GM21447 (cell line): ENCODE measurements at regions not wholly inside any gene's neighbourhood (a gene's known extent, or its start where the extent isn't known, plus 50 kb on each side); places are given as distances from the start of the nearest gene placed in this dataset.
"Not testable (repeated sequence)": the region's sequence is repeated elsewhere in the genome, so short reads cannot be mapped to it uniquely, and the experiment has no call there.

ENCODE experiments used
- ATAC-seq: cut with Tn5 transposase; IDR thresholded peaks from one replicate; pipeline ENCODE4 v1.9.1; 2021; ENCODE audit not compliant: unreplicated experiment

DNA sequence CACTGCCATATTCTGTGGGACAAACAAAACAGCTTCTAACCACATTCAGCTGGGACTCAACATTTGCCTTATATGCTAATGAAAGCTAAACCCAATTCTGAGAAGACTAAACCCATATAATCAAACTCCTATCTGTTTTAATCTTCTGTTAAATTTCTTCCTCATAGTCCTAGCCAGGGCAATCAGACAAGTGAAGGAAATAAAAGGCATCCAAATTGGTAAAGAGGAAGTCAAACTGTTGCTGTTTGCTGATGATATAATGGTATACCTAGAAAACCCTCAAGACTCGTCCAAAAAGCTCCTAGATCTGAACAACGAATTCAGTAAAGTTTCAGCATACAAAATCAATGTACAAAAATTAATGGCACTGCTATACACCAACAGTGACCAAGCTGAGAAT lies 157.1 kb downstream of the PHLDA1 start:
- ATAC-seq = no peak

DNA sequence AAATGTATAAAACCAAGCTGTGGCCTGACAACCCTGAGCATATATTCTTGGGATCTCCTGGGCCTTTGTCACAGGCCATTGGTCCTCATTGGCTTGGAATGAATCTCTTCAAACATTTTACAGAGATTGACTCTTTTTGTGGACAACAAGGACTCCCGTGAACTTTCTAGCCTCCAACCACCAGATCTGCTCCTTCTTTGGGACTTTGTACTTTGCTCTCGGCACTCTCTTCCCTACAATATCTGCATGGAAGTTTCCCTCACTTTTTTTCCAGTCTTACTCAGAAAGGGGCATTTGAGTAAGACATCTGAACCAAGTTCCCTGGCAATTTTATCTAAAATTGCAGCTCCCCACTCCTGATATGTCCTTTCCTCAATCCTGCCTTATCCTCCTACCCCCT lies 158.8 kb downstream of the PHLDA1 start:
- no peak for ATAC-seq

DNA sequence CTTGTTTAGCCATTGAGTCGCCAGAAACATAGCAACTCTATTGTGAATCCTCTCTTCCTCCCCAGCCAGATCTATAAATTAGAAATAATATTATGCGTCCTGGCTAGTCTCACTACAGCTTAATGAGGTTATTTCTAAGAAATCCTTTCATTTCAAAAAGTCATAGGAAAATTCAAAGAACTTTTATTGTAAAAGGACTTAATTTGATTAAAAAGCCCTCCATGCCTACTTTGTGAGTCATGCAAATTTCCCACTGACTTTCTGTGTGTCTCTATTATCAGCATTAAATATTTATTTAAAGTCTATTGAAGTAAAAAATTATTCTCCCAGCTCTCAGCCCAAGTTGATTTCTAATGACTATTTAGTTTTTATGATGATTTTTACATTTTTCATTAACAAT lies 160.7 kb downstream of the PHLDA1 start:
- no peak for ATAC-seq

DNA sequence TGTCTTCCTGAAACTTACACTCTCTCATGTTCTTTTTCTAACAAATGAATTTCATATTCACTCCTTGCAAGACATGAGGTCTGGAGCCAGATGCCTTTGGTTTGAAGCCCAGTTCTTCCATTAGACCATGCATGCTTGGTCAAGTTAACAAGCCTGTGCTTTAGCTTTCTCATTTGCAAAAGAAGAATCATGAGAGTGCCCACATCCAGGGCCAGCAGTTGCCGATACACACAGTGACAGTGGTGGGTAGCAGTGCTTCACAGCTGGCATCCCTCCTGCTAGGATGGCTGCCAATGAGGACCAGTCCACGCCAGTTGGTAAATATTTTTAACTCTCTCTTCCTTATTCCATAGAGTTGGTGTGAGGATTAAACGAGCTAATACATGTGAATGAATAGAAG lies 163.1 kb downstream of the PHLDA1 start:
- no peak for ATAC-seq

DNA sequence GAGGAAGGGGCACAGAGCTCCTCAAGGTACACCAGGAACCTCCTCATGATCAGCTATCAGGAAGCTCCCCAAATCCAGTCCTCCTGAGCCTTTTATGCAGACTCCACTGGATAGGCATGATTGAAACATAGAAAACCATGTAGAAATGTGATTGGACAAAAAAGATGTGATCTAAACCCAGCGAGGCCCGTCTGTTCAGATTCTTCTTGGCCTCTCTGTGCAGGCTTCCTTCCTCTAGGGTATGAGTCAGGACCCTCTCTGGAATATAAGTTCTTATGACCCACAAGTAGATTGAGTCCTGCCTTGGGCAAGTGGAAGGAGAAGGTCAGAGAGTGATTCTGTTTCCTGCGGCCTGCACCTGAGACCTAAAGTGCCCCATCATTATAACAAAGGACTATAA lies 166.3 kb downstream of the PHLDA1 start:
- ATAC-seq = no peak

DNA sequence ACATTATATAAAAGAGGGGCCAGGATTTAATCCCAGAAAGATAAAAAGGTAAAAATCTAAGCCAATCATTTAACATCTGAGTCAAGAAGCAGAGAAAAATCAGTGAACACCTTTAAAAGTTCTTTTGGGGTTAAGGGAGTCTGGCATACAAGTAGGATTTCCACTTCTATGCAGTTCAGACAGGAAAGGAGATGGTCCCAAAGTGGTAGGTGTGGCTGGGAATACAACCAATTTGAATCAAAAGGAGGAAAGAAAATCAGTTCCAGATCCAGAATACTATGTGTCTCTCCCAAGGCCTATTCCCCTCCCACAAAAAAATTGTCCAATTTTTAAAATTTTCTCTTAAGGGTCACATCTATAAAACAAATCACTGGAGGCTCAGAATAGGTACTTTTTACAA lies 167.4 kb downstream of the PHLDA1 start:
- ATAC-seq = no peak

DNA sequence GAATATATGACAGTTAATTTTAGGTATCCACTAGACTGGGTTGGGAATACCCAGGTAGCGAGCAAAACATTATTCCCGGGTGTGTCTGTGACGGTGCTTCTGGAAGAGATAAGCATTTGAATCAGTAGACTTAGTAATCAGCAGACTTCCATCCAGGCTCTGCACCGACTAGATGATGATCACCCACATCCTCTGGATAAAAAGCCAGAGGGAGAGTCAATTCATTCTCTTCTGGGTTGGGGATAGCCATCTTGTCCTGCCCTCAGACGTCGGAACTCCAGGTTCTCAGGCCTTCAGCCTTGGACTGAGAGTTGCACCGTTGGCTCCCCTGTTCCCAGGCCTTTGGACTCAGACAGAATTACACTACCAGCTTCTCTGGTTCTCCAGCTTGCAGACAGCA lies 168.0 kb downstream of the PHLDA1 start:
- ATAC-seq = no peak

DNA sequence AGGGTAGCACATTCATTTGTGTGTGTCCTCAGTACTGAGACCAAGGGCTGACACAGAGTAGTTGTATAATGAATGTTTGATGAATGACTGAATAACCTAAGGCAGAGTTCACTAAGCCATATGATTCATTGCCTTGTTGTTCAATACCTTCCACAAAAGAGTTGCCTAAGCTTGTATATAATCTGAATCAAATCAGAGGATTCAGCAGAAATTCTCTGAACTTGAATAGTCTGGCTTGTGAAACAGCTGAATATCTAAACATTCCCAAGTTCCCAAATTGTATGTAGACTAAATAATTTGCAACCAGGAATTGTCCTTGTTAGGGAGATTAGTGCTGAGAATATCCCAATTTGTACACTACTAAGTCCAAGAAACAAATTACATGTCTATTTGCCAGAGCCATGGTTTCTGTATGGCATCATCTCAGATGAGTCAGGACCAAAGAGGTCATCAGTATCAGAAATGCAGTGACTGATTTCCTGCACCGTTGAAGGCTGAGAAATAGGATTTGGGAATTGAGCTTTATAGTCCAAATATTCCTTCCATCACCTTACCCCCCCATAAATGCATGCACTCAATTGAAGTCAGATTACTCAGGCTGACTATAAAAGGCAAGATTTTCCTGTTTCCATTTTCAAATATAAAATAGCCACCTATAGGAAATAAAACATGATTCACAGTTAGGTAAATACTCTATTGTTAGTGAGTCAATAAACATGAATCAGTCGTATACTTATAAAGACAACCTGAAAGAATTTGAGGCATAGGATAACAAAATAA lies 168.7 kb downstream of the PHLDA1 start:
- ATAC-seq = no peak

DNA sequence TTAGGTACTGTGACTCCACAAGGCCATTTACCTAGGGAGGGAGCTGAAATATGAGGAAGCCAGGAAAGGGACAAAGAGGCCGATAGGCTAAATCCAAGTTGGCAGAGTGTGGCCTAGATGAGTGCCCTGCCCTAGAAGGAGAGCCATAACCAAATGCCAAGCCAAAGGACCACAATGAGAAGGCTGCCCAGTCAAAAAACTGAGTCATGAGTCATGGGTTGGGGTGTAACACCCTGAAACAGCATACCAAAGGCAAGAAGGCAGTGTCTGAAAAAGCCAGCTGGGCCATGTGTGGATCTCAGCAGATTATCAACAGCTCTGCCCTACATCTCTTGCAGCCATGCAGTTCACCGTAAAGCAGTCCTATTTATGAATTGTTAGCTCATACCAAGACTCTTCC lies 171.7 kb downstream of the PHLDA1 start:
- no peak for ATAC-seq

DNA sequence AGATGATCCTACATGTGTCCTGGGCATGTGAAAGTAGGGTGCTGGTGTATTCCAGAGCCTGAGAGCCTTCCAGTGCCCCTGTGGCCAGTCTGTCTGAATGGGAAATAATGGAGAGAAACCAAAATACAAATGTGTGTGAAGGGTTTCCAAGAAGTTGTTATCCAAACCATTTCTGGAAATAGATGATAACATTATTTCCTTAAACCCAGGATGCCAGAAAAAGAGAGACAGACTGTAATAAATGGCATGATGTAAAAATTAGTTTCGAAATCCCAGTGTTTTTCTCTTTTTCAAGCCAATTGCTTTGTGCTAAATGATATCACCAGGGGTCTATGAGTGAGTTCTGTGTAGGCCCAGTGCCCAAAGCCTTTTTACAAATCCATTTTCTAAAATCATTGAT lies 175.3 kb downstream of the PHLDA1 start:
- no peak for ATAC-seq

DNA sequence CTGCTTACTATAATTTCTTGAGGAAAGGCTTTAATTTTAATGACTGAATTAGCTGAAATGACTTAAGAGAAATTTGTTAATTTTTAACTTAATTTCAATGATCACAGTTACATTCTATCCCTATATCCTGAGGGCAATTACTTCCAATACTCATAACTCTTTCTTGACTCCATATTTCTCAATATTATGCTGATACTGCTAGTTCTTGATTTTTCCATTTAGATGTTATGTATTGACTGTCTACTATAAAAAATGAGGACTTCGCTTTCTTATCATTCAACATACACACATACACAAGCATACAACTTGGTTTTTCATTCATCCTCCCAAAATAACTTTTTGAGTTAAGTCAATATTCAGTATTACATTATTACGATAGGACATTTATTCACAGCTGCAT lies 176.2 kb downstream of the PHLDA1 start:
- no peak for ATAC-seq

DNA sequence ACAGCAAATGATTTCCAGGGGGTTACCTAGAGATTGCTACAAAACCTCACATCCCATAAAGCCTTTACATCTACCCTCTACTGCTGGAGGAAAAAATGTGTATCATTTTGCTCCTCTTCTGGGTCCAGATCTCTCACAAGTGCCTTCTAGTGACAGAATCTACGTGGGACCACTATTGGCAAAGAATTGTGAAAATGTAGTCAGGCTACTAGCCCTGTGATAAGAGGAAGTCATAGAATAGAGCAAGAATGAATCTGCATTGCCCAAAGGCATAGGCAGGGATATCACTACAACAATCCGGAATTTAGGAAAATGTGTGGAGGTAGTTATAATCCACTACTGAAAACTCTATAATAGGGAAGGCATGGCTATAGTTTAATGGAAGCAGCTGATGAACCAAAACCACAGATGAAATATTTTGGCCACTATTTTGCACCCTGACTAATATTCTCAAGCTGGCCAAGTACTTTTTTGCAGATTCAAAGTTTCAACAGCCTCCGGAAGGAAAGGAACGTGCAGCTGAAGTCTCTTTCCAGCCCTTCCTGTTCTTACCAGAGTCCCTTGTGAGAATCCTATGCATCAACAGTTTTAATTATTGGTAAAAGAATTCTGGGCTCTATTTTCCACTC lies 176.8 kb downstream of the PHLDA1 start:
- ATAC-seq = no peak

DNA sequence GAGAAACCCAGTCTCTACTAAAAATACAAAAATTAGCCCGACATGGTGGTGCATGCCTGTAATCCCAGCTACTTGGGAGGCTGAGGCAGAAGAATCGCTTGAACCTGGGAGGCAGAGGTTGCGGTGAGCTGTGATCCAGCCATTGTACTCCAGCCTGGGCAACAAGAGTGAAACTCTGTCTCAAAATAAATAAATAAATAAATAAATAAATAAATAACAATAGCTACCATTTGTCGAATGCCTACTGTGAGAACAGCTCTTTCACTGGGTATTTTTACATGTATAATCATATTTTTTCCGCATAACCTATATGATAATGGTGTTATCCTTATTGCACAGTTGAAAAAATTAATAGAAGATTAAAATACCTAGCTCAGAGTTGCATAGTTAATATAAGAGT lies 177.4 kb downstream of the PHLDA1 start:
- not testable (repeated sequence) for ATAC-seq

DNA sequence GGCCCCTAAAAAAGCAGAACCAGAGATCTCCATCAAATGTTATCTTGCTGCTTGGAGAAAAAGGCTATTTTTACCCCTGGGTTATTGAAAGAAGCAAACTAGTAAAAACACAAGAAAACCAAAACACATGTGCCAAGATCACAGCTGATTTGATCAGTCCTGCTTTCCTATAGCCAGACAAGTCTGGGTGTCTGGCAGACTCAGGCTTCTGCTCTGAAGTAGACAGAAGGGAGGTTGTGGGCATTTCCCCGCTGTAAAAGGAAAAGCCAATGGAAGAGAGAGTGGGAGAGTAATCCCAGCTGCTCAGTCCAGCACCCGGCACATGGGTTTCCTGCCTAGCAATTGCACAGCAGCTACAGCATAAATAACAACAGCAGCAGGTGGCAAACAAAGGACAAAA lies 177.9 kb downstream of the PHLDA1 start:
- no peak for ATAC-seq

DNA sequence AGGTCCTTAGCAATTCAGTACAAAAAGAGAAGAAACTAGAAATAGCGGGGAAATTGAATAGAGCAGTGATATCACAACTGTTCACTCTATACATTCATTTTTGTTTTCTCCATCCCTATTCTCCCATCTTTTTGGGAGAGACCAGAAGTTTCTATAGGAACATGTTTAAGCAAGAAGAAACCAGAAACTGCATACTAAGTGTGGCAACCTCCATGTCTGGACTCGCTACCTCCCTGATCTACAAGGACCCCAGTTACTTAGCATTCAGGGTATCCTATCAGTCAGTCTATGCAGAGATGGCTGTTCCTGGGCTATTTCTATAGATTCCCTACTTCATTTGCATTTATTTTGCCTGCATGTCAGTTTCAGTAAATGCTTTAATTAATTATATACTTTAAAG lies 178.6 kb downstream of the PHLDA1 start:
- ATAC-seq = no peak

DNA sequence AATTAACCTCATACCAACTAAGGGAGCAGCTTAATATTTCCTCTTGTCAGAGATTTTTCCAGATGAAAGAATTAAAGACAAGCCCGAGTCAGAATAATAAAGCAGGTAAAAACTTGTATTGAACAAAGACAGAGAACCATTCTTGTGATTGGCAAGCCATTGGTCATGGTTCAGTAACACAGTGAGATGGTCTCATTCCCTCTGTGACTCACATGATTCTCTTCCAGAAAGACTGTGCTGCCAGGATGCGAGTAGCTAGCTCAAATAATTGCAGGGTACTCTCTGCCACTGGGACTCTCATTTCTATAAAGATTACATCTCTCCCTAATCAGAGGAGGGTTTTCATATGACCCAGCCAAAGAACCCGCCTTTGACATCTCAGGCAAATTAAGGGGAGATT lies 179.4 kb downstream of the PHLDA1 start:
- no peak for ATAC-seq

DNA sequence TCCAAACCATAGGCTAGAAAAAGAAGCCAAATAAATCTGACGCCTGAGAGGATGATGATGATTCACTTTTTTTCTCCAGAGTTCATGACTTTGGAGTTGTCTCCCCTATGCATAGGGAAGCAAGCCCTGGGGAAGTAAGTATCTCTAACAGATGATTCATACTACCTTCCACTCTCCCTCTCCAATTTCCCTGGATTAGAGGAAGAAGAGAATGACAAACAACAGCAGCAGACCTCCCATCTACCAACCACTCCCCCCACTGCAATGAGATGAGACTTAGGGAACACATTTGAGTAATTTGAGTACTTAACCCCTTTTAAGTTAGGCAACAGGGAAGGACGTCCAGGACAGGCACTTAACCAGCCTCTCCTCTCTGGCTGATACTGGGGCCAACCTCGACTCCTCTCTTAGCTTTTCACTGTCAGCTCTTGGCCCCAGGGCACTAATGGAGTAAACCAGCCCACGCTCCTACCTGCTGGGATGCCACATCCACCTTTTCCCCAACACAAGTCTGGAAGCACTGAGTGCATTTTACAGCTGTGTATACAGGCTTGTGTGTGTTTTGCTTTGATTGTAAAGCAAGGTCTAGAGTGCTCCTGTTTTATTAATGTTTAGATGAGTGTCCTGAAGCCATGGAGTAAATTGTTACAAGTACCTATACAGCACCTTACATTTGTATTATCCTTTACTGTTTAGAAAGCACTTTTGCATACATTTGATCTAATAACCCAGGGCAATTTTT lies 180.7 kb downstream of the PHLDA1 start:
- ATAC-seq = no peak

DNA sequence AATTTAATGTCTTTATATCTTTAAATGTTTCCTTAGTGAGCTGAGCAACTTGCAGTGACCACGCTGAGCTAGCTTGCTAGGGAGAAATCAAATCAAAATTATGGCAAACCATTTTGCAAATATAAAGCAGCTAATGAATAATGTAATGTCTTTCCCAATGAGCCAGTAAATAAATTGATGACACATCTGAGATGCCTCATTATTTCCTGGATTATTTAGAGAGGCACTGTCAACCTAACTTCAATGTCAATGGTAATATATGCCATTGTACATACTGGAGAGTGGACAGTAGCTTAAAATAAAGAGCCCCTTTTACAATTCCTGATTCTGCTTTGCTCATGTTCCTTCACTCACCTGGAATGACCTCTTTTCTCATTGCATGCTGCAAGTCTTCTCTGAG lies 182.6 kb downstream of the PHLDA1 start:
- no peak for ATAC-seq

DNA sequence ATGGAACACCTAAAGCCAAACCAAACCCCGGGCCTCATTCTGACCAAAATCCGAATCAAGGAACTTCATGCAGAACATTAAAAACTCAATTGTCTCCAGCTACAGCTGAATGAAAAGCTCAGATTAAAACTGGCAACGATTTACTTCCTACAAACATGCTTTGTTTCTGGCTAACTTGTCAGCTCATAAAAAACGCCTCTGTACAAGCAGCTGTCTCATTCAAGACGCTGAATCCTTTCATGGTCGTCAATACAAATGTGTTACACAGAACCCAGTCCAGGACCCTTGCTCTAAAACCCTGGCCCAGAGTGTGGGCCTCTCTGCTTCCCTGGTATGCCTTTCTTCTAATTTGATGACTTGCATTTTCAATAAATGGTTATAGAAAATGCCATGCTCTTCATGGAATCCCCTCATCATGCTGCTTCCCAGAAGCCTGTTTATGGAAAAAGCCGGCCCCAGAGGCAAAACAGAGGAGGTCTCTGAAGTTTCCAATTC lies 183.1 kb downstream of the PHLDA1 start:
- no peak for ATAC-seq

DNA sequence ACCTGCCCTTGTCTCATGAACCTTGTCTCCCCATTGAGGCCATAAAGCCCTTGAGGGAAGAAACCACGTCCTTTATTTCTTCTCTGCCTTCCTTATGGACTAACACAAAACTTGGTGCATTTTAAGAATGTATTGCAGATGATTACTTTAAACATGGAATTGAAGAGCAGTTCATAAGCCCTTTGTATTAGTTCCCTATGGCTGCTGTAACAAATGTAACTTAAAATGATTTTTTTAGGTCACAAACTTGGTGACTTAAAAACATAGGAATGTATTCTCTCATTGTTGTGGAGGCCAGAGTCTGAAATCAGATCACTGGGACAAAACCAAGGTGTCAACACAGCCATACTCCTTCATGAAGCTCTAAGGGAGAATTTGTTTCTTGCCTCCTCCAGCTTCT lies 185.5 kb downstream of the PHLDA1 start:
- no peak for ATAC-seq

DNA sequence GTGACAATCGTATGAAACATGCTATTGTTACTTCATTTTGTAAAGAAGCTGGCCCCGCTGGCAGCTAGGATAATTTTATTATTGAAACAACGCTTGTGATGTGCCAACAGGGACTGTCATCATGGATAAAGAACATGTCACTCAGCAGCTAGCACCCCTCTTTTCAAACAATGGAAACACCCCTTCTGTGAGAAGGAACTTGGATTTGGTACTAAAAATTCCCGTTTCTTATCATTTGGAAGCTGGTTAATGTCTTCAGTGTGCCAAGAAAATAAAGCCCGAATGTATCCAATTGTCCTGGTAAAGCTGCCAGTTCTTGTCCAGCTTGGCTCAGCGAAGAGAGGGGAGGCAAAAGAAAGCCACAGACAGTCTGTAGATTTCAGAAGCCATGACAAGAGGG lies 186.6 kb downstream of the PHLDA1 start:
- no peak for ATAC-seq
